ENCODE measurements at regions not wholly inside any gene's neighbourhood (a gene's known extent, or its start where the extent isn't known, plus 50 kb on each side); places are given as distances from the start of the nearest gene placed in this dataset.

DNA sequence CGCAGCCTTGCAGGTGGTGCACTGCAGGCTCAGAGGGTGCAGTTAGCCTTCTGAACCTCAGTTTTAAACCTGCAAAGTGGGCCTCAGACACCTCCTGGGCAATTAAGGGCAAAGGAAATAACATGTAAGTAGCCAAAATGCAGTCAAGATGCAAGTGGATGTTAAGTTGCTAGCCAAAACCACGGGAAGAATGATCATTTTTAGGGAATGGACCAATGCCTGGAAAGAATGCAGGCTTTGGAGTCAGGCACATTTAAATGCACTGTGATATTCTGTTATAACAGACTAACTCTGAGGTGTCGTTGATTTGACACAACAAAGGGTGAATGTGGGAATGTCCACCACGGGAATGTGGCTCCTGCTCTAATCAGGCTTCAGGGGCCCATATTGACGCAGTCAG is 57.9 kb upstream of the PTGFRN start:
- H3K4me3 ChIP-seq (ENCODE audit: low read length): no peak overlapping the region
- DNase-seq (no peak), ATAC-seq (no peak)
- 82% methylated on average over 5 of the region's 5 CpGs for WGBS
- no peak overlapping the region for H3K27ac ChIP-seq (ENCODE audit: low read length)
- H3K4me1 ChIP-seq (ENCODE audit: control insufficient read depth, insufficient read depth, low read length): peaks cover 5% of the 10 kb centered on the region
- intact Hi-C loops (cut with DNase I): loop anchor here in 3 of 4 donors (5.0 to 10.0 kb wide), 3 partner anchors 193 to 205 kb away; no protein-coding TSS in a partner anchor
- H3K27me3 ChIP-seq (ENCODE audit: control insufficient read depth, insufficient read depth): no peaks in the 10 kb centered on the region
- H3K9me3 ChIP-seq (ENCODE audit: control insufficient read depth, low read length): no peaks in the 10 kb centered on the region

DNA sequence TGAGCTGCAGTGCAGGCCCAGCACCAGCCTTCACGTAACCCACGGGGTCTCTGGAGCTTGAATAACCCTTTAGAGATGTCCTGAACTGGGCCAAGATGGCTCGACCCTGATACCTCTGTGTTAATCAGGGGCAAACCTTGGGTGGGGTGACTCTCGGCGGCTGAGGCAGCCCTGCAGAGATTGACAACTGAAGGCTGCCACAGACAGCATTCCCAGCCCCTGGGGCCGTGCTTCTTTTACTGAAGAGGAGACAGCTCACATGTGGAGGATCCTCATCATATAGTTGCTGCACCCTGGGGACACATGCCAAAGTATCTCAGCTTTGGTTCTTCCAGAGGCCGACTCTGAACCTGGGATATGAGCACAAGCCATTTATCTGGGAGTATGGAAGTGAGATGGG is 57.3 kb upstream of the PTGFRN start:
- intact Hi-C loops (cut with DNase I): loop anchor here in 3 of 4 donors (5.0 to 10.0 kb wide), 3 partner anchors 192 to 205 kb away; no protein-coding TSS in a partner anchor
- Histone ChIP-seq H3K27ac (ENCODE audit: low read length) (no peak overlapping the region), H3K4me1 (ENCODE audit: control insufficient read depth, insufficient read depth, low read length) (peaks cover 5% of the 10 kb centered on the region), H3K4me3 (ENCODE audit: low read length) (no peak overlapping the region), H3K9me3 (ENCODE audit: control insufficient read depth, low read length) (no peaks in the 10 kb centered on the region), H3K27me3 (ENCODE audit: control insufficient read depth, insufficient read depth) (no peaks in the 10 kb centered on the region)
- DNase-seq (no peak), ATAC-seq (no peak)
- WGBS: 78% methylated on average over 7 of the region's 7 CpGs

DNA sequence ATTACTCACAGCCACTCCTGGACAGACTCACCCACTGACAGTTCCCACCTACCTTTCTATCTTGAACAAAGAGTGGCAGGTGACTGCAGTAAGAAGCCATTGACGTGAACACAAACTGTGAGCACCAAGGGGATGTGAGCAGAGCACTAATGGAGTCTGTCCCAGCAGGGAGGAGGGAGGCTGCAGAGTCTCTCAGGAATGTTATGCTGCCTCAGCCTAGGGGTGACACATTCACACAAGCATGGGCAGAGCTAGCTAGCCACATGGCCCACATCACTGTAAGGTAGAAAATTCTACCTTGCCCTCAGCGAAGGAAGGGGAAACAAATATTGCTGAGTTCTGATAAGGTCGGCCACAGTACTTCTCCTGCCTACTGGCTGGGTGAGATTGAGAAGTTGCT is 56.8 kb upstream of the PTGFRN start:
- intact Hi-C loops (cut with DNase I): loop anchor here in 3 of 4 donors (5.0 to 10.0 kb wide), 3 partner anchors 192 to 204 kb away; no protein-coding TSS in a partner anchor
- DNase-seq (no peak), ATAC-seq (no peak)
- 82% methylated on average over 3 of the region's 3 CpGs for WGBS
- Histone ChIP-seq H3K4me1 (ENCODE audit: control insufficient read depth, insufficient read depth, low read length) (peaks cover 5% of the 10 kb centered on the region), H3K9me3 (ENCODE audit: control insufficient read depth, low read length) (no peaks in the 10 kb centered on the region), H3K4me3 (ENCODE audit: low read length) (no peak overlapping the region), H3K27me3 (ENCODE audit: control insufficient read depth, insufficient read depth) (no peaks in the 10 kb centered on the region), H3K27ac (ENCODE audit: low read length) (no peak overlapping the region)

DNA sequence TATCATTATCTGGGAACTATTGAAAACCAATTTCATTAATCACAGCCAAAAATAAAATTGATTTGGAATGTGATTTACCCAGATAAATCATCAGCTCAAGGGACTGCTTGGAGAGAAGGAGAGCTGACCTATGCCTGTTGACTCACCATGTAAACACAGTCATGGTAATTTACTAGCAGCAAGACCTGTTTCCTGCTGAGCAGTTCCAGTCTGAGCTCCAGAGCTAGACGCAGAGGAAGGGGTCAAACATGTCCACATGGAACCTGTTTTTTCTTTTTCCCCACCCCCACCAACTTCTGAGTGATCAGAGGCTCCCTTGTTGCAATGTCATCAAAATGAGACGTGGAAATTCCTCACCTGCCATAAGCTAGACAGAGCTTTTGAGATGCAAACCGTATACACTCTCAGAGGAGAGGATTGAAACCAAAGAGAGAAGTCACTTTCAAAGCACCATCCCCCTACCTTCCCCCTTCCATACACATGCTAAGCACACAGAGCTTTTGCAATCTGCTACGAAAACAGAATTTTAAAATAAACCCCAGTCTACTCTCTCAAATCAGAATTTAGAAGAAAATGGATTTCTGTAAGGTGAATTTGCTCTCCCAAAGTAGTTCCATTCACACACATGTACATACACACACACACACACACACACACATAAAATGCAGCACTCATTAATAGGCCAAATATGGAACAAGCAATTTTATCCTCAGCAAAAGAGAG is 55.9 kb upstream of the PTGFRN start:
- Histone ChIP-seq H3K4me1 (ENCODE audit: control insufficient read depth, insufficient read depth, low read length) (peaks cover 5% of the 10 kb centered on the region), H3K27ac (ENCODE audit: low read length) (no peak overlapping the region), H3K27me3 (ENCODE audit: control insufficient read depth, insufficient read depth) (no peaks in the 10 kb centered on the region), H3K9me3 (ENCODE audit: control insufficient read depth, low read length) (no peaks in the 10 kb centered on the region), H3K4me3 (ENCODE audit: low read length) (no peak overlapping the region)
- WGBS: 60% methylated on average over 4 of the region's 4 CpGs
- intact Hi-C loops (cut with DNase I): loop anchor here in 3 of 4 donors (5.0 to 10.0 kb wide), 3 partner anchors 191 to 203 kb away; no protein-coding TSS in a partner anchor
- DNase-seq: no peak
- peak in 1 of 2 donors; percentile 49 for ATAC-seq

DNA sequence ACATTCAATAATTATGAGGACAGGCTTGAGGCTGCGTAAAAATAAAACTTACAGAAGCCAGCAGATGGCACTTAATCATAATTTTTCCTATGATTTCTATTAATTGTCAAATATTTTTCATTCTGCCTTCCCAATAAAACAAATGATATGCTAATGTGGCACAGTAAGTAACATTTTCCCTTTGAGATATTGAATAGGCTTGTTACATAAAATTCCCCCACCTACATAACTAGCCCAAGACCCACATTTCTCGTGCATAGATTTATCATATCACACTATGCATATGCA is 55.4 kb upstream of the PTGFRN start:
- H3K4me1 ChIP-seq (ENCODE audit: control insufficient read depth, insufficient read depth, low read length): peaks cover 5% of the 10 kb centered on the region
- no peak for ATAC-seq
- H3K4me3 ChIP-seq (ENCODE audit: low read length): no peak overlapping the region
- WGBS: 55% methylated on average over 2 of the region's 2 CpGs
- H3K27ac ChIP-seq (ENCODE audit: low read length): no peak overlapping the region
- no peaks in the 10 kb centered on the region for H3K27me3 ChIP-seq (ENCODE audit: control insufficient read depth, insufficient read depth)
- DNase-seq: no peak
- no peaks in the 10 kb centered on the region for H3K9me3 ChIP-seq (ENCODE audit: control insufficient read depth, low read length)
- intact Hi-C loops (cut with DNase I): loop anchor here in 3 of 4 donors (5.0 to 10.0 kb wide), 3 partner anchors 190 to 203 kb away; no protein-coding TSS in a partner anchor

DNA sequence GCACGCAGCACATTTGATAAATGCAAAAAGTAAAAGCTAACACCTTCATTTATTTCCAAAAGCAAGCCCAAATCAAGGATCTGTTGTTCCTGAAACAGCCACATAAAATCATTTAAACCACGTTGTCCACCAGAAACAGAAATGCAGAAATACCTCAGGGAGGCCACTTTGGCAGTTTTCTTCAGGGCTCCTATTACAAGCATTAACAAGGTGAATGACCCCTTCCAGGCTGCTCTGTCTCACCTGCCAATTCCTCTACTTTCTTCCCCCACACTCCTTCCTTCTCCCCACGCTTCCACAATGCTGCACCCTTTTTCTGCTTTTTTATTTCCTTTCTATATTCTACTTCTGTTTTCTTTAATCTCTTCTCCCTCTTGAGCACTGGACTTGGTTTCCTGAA is 55.0 kb upstream of the PTGFRN start:
- Histone ChIP-seq H3K9me3 (ENCODE audit: control insufficient read depth, low read length) (no peaks in the 10 kb centered on the region), H3K27me3 (ENCODE audit: control insufficient read depth, insufficient read depth) (no peaks in the 10 kb centered on the region), H3K27ac (ENCODE audit: low read length) (no peak overlapping the region), H3K4me3 (ENCODE audit: low read length) (no peak overlapping the region), H3K4me1 (ENCODE audit: control insufficient read depth, insufficient read depth, low read length) (peaks cover 5% of the 10 kb centered on the region)
- 64% methylated on average over 3 of the region's 3 CpGs for WGBS
- intact Hi-C loops (cut with DNase I): loop anchor here in 3 of 4 donors (5.0 to 10.0 kb wide), 3 partner anchors 190 to 203 kb away; no protein-coding TSS in a partner anchor
- DNase-seq (no peak), ATAC-seq (no peak)

DNA sequence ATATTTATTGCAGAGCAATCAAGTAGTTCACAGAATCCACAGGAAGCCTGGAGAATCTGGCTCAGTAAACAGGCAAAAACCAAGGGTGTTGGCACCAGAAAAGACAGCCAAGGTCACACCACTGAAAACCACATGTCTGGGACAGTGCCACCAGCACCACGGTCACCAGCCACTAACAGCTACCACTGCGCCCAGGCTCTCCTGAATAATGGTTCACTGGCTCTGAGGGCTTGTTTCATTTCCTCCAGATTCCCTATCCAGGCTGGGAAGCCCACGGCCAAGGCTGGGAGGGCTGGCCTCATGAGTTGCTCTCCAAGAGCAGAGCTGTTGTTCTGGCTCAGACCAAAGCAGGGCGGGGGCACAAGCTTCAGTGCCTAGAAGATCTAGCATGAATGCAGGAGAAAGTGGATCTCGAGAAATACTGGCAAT is 54.5 kb upstream of the PTGFRN start:
- DNase-seq (peak; percentile 66 to 91 (median 86)), ATAC-seq (peak; percentile 85 to 89)
- intact Hi-C loops (cut with DNase I): loop anchor here in 1 of 4 donors (10.0 kb wide), 1 partner anchor 190 kb away; no protein-coding TSS in a partner anchor
- peak overlapping the region; percentile 27 for H3K27ac ChIP-seq (ENCODE audit: low read length)
- no peaks in the 10 kb centered on the region for H3K27me3 ChIP-seq (ENCODE audit: control insufficient read depth, insufficient read depth)
- no peak overlapping the region for H3K4me3 ChIP-seq (ENCODE audit: low read length)
- peaks cover 5% of the 10 kb centered on the region for H3K4me1 ChIP-seq (ENCODE audit: control insufficient read depth, insufficient read depth, low read length)
- no peaks in the 10 kb centered on the region for H3K9me3 ChIP-seq (ENCODE audit: control insufficient read depth, low read length)
- WGBS: 31% methylated on average over 5 of the region's 5 CpGs

DNA sequence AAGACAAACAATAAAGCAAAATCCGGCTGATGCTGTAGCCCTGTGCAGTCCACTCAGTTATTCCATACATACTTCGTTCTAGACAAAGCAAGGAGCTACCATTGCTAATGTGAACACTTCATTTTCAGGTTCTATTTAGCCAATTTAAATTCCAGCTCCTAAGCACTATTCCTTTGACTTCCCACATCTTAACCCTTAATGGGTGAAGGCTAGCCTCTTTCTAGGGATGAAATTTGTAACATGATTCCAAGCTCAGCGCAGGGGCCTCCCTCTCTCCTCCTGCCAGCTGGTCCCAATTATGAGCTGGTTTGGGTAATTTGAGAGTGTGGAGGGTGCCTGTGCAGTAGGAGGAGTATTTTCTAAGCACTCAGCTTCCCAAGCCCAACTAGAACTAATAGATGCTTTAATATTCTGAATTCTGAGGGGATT is 53.9 kb upstream of the PTGFRN start:
- no peak for DNase-seq
- Histone ChIP-seq H3K4me1 (ENCODE audit: control insufficient read depth, insufficient read depth, low read length) (peaks cover 5% of the 10 kb centered on the region), H3K9me3 (ENCODE audit: control insufficient read depth, low read length) (no peaks in the 10 kb centered on the region), H3K27ac (ENCODE audit: low read length) (no peak overlapping the region), H3K4me3 (ENCODE audit: low read length) (no peak overlapping the region), H3K27me3 (ENCODE audit: control insufficient read depth, insufficient read depth) (no peaks in the 10 kb centered on the region)
- ATAC-seq: peak in 1 of 2 donors; percentile 32
- intact Hi-C loops (cut with DNase I): loop anchor here in 1 of 4 donors (10.0 kb wide), 1 partner anchor 189 kb away; no protein-coding TSS in a partner anchor
- 63% methylated on average over 3 of the region's 3 CpGs for WGBS

DNA sequence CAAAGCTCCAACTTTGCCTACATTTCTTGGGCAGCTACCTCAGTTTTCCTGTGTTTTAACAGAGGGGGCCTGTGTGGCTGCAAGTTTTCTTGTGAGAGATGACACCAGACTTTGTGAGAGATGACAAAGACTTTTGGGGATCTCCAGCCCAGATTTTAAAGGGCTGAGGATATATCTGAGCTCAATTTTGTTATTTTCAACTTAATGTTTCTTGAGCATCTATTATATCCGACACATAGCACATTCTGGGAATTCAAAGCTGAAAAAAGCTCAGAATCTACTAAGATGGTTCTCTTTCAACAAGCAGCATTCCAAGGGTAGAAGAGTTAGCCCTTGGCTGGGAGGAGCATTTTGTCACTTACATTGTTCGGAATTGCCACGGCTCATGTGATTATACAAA is 53.4 kb upstream of the PTGFRN start:
- ATAC-seq (no peak), DNase-seq (no peak)
- WGBS: 61% methylated on average over 3 of the region's 3 CpGs
- Histone ChIP-seq H3K27ac (ENCODE audit: low read length) (no peak overlapping the region), H3K4me1 (ENCODE audit: control insufficient read depth, insufficient read depth, low read length) (peaks cover 5% of the 10 kb centered on the region), H3K27me3 (ENCODE audit: control insufficient read depth, insufficient read depth) (no peaks in the 10 kb centered on the region), H3K4me3 (ENCODE audit: low read length) (no peak overlapping the region), H3K9me3 (ENCODE audit: control insufficient read depth, low read length) (no peaks in the 10 kb centered on the region)
- intact Hi-C loops (cut with DNase I): loop anchor here in 1 of 4 donors (10.0 kb wide), 1 partner anchor 188 kb away; no protein-coding TSS in a partner anchor

DNA sequence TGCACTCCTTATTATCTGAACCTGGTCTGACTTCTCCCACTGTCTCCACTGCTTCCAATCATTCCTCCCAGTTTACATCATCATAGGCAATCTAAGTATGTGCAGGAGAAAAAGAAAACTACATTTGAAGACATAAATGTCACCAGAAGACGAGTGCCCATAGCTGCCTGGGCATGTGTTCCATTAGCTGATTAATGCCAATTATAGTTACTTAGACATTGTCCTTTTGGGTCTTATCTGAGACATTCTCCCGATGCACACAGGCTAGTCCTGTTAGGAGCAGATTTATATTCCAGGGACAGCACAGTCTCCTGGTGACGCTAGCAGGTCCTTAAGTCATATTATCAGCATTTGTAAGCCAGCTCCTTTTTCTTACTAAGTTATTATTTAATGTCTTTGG is 52.6 kb upstream of the PTGFRN start:
- DNase-seq (no peak), ATAC-seq (no peak)
- H3K4me3 ChIP-seq (ENCODE audit: low read length): no peak overlapping the region
- no peaks in the 10 kb centered on the region for H3K27me3 ChIP-seq (ENCODE audit: control insufficient read depth, insufficient read depth)
- intact Hi-C loops (cut with DNase I): loop anchor here in 1 of 4 donors (10.0 kb wide), 1 partner anchor 188 kb away; no protein-coding TSS in a partner anchor
- 78% methylated on average over 3 of the region's 3 CpGs for WGBS
- peaks cover 5% of the 10 kb centered on the region for H3K4me1 ChIP-seq (ENCODE audit: control insufficient read depth, insufficient read depth, low read length)
- no peaks in the 10 kb centered on the region for H3K9me3 ChIP-seq (ENCODE audit: control insufficient read depth, low read length)
- no peak overlapping the region for H3K27ac ChIP-seq (ENCODE audit: low read length)

All from right cardiac atrium (tissue), 5 donors.